LNCAP (cell line): ENCODE measurements at regions not wholly inside any gene's neighbourhood (a gene's known extent, or its start where the extent isn't known, plus 50 kb on each side); places are given as distances from the start of the nearest gene placed in this dataset.

Experiments
- CTCF ChIP-seq: fragments of 450-650 bp; IDR thresholded peaks from 2 replicates; pipeline ENCODE4 v1.5.1; 2017; ENCODE audit warnings: mild to moderate bottlenecking

- no peak for TF ChIP-seq CTCF
Observed at GRCh38 chr2:201964011-201964410, 69.6 kb upstream of the FZD7 start.

GRCh38 chr2:201964631-201965206 lies 68.9 kb upstream of the FZD7 start:
- no peak for TF ChIP-seq CTCF

GRCh38 chr2:201965550-201965949 lies 68.1 kb upstream of the FZD7 start:
- peak; percentile 35; the same call in 1 of the 2 replicates for TF ChIP-seq CTCF

- no peak for TF ChIP-seq CTCF
Observed at GRCh38 chr2:201966691-201967438, 66.8 kb upstream of the FZD7 start.

GRCh38 chr2:201968050-201968449 lies 65.6 kb upstream of the FZD7 start:
- no peak for TF ChIP-seq CTCF

GRCh38 chr2:201968476-201968875 lies 65.2 kb upstream of the FZD7 start:
- TF ChIP-seq CTCF = no peak

GRCh38 chr2:201969241-201969937 lies 64.3 kb upstream of the FZD7 start:
- no peak for TF ChIP-seq CTCF
